ENCODE measurements at regions not wholly inside any gene's neighbourhood (a gene's known extent, or its start where the extent isn't known, plus 50 kb on each side); places are given as distances from the start of the nearest gene placed in this dataset.

DNA sequence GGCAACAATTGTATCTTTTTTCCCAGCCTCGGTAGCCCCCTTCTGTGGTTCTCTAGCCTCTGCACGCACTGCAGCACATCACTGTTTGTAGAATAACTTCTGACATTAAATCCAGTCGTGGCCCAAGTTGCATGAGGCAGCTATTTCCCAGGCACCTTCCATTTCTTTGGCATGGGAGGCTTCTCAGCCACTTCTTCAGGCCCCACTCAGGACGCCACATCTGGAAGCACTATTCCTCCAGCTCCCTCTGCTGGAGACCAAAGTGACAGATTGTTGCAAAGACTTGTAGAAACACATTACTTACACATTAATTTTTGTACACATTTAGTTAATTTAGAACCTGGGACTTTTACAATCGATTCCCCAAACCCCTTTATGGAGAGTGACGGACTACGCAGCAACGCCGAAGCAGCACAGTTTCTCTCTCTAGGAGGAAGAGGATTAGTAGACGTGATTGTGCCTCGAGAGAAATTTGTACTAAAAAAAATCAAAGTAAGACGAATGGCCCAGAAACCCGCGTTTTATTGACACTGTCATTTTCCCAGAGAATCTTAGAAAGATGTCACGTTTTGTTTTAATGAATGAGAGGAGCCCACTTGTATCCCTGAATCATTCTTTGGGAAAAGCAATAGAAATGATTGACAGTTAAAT, 57.8 kb upstream of the RGPD5 start:
- no TSS peak for BruUV-seq (replicated peaks)
- Histone ChIP-seq H4K20me1 (ENCODE audit: insufficient read depth) (no peaks in the 10 kb centered on the region), H3K4me3 (replicated peaks in 1 of 2; ENCODE audit: low read depth in 1 of 2, low read length in 2 of 2) (no peak overlapping the region), H3K79me2 (ENCODE audit: insufficient read depth, low read length) (no peaks in the 10 kb centered on the region), H3K9me3 (ENCODE audit: control insufficient read depth in 1 of 2, insufficient read depth in 1 of 2, low read depth in 1 of 2, low read length in 2 of 2) (no peaks in the 10 kb centered on the region), H3K4me2 (ENCODE audit: low read length) (peak overlapping the region; percentile 44), H3K9me2 (ENCODE audit: insufficient read depth) (no peaks in the 10 kb centered on the region), H3K27me3 (ENCODE audit: insufficient read depth, low read length) (no peaks in the 10 kb centered on the region), H3K36me3 (ENCODE audit: control insufficient read depth in 1 of 2, insufficient read depth in 2 of 2, low read length in 2 of 2) (no peaks in the 10 kb centered on the region), H3K9ac (ENCODE audit: low read length) (no peak overlapping the region), H3K4me1 (ENCODE audit: control insufficient read depth in 1 of 2, insufficient read depth in 2 of 2, low read length in 2 of 2) (no peaks in the 10 kb centered on the region), H3K27ac (ENCODE audit: low read depth, low read length) (no peak overlapping the region), H2AFZ (ENCODE audit: low read depth, low read length, poor library complexity, severe bottlenecking) (peak overlapping the region; percentile 65)
- ChIA-PET CTCF (interaction anchor here (0.6 to 2.4 kb wide), 6 partner anchors 124 to 219 kb away, joined by 3 to 23 read pairs (median 8); no protein-coding TSS in a partner anchor), RAD21 (ENCODE audit: low non-redundant PET in 1 of 2, low total read pairs in 2 of 2, uncharacterized antibody in 2 of 2, unreplicated experiment in 2 of 2) (interaction anchor here (0.6 to 1.1 kb wide), 4 partner anchors 124 to 190 kb away, joined by 3 to 11 read pairs (median 3); no protein-coding TSS in a partner anchor), POLR2A (no interaction called here)
- ATAC-seq = peak; percentile 98
- intact Hi-C loops (cut with micrococcal nuclease) = loop anchor here (1.0 kb wide), 3 partner anchors 122 to 220 kb away; partner anchors contain the start of gene SOWAHC
- no peak for TF ChIP-seq FOSL1 (IDR thresholded peaks at IDR 0.05; ENCODE audit: low read depth)
- peak; percentile 95 for TF ChIP-seq RAD21 (IDR thresholded peaks at IDR 0.05; ENCODE audit: low read depth)
- TF ChIP-seq, protein P1, sequence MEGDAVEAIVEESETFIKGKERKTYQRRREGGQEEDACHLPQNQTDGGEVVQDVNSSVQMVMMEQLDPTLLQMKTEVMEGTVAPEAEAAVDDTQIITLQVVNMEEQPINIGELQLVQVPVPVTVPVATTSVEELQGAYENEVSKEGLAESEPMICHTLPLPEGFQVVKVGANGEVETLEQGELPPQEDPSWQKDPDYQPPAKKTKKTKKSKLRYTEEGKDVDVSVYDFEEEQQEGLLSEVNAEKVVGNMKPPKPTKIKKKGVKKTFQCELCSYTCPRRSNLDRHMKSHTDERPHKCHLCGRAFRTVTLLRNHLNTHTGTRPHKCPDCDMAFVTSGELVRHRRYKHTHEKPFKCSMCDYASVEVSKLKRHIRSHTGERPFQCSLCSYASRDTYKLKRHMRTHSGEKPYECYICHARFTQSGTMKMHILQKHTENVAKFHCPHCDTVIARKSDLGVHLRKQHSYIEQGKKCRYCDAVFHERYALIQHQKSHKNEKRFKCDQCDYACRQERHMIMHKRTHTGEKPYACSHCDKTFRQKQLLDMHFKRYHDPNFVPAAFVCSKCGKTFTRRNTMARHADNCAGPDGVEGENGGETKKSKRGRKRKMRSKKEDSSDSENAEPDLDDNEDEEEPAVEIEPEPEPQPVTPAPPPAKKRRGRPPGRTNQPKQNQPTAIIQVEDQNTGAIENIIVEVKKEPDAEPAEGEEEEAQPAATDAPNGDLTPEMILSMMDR (IDR thresholded peaks at IDR 0.05 in 2 of 3, conservative IDR thresholded peaks at IDR 0.05 in 1 of 3; ENCODE audit: borderline replicate concordance in 1 of 3, insufficient read depth in 1 of 3, low read depth in 2 of 3, low read length in 2 of 3) = peak; percentile 60 to 85 (median 81)
- TF ChIP-seq SIN3A (IDR thresholded peaks at IDR 0.05; ENCODE audit: low read depth) = no peak
- DNase-seq (ENCODE audit: low read depth, low spot score) = peak; percentile 62
